SIG-M5 (cell line): ENCODE measurements at regions not wholly inside any gene's neighbourhood (a gene's known extent, or its start where the extent isn't known, plus 50 kb on each side); places are given as distances from the start of the nearest gene placed in this dataset.

ENCODE experiments used
- DNase-seq: peaks from one replicate; lab custom pipeline; 2025; lab: John Stamatoyannopoulos, UW

GRCh38 chr15:97023488-97023844, 693.0 kb downstream of the NR2F2 start:
- no peak for DNase-seq

- DNase-seq = no peak
Measured at GRCh38 chr15:97026781-97027180, 696.3 kb downstream of the NR2F2 start.

GRCh38 chr15:97027772-97028171, 697.3 kb downstream of the NR2F2 start:
- DNase-seq = no peak

GRCh38 chr15:97030251-97030650, 699.8 kb downstream of the NR2F2 start:
- no peak for DNase-seq

GRCh38 chr15:97036301-97036700, 705.8 kb downstream of the NR2F2 start:
- no peak for DNase-seq

GRCh38 chr15:97037080-97037479, 706.6 kb downstream of the NR2F2 start:
- no peak for DNase-seq

GRCh38 chr15:97045666-97046421, 715.3 kb downstream of the NR2F2 start:
- no peak for DNase-seq

- DNase-seq = no peak
Measured at GRCh38 chr15:97052513-97052912, 722.0 kb downstream of the NR2F2 start.

- DNase-seq = no peak
Measured at GRCh38 chr15:97053635-97054034, 723.1 kb downstream of the NR2F2 start.

- DNase-seq = no peak
Measured at GRCh38 chr15:97057503-97057902, 727.0 kb downstream of the NR2F2 start.

- no peak for DNase-seq
Measured at GRCh38 chr15:97059281-97059680, 728.8 kb downstream of the NR2F2 start.

- DNase-seq = no peak
Measured at GRCh38 chr15:97061392-97061791, 730.9 kb downstream of the NR2F2 start.

GRCh38 chr15:97071668-97072067, 741.2 kb downstream of the NR2F2 start:
- DNase-seq = no peak

GRCh38 chr15:97072545-97072944, 742.0 kb downstream of the NR2F2 start:
- no peak for DNase-seq

- DNase-seq = no peak
Measured at GRCh38 chr15:97076011-97076410, 745.5 kb downstream of the NR2F2 start.

- DNase-seq = no peak
Measured at GRCh38 chr15:97077975-97078374, 747.5 kb downstream of the NR2F2 start.

- DNase-seq = no peak
Measured at GRCh38 chr15:97078591-97078990, 748.1 kb downstream of the NR2F2 start.

GRCh38 chr15:97081666-97082226, 751.2 kb downstream of the NR2F2 start:
- DNase-seq = no peak

GRCh38 chr15:97082830-97083229, 752.3 kb downstream of the NR2F2 start:
- DNase-seq = no peak

- DNase-seq = no peak
Measured at GRCh38 chr15:97084650-97085049, 754.1 kb downstream of the NR2F2 start.

- no peak for DNase-seq
Measured at GRCh38 chr15:97085731-97086130, 755.2 kb downstream of the NR2F2 start.

GRCh38 chr15:97087006-97087741, 756.7 kb downstream of the NR2F2 start:
- no peak for DNase-seq

- no peak for DNase-seq
Measured at GRCh38 chr15:97091093-97091492, 760.6 kb downstream of the NR2F2 start.
